H1 (cell line): ENCODE measurements at regions not wholly inside any gene's neighbourhood (a gene's known extent, or its start where the extent isn't known, plus 50 kb on each side); places are given as distances from the start of the nearest gene placed in this dataset.
"Not testable (repeated sequence)": the region's sequence is repeated elsewhere in the genome, so short reads cannot be mapped to it uniquely, and the experiment has no call there.

ENCODE experiments used
- CTCF ChIA-PET: fragments of 300-600 bp; sonication (Branson Sonifier 250); formaldehyde crosslinking; loops from one replicate; lab custom pipeline; 2021; ENCODE audit not compliant: partially characterized antibody; lab: Charles Lee
- POLR2A ChIA-PET: fragments of 300-600 bp; sonication (Branson Sonifier 250); formaldehyde crosslinking; loops from one replicate; lab custom pipeline; 2021; ENCODE audit warnings: inconsistent platforms; ENCODE audit not compliant: partially characterized antibody; lab: Charles Lee
- DNase-seq, 2 experiments: peaks; one replicate each; pipeline versions ENCODE4 v3.0.0 to v3.0.0-alpha.2; 2010 to 2022; ENCODE audit warnings: low spot score in 2 of 2, low read depth in 1 of 2, mixed read lengths in 1 of 2
- FAIRE-seq: peaks from 2 replicates; lab custom pipeline; 2011; peaks lifted over from hg19 to GRCh38; lab: Jason Lieb, UNC
- H2AFZ ChIP-seq: 2 replicates; pipeline ENCODE4 v1.8.1; 2012; ENCODE audit warnings: low read length, inconsistent platforms
- H2AK5ac ChIP-seq: 2 replicates; pipeline ENCODE4 v1.6.1; 2013; ENCODE audit warnings: low read depth, low read length
- H2BK120ac ChIP-seq: replicated peaks from 2 replicates; pipeline ENCODE3; 2013; ENCODE audit warnings: low read depth, low read length, inconsistent platforms
- H2BK12ac ChIP-seq: 2 replicates; pipeline ENCODE4 v1.6.1; 2013; ENCODE audit warnings: low read depth, low read length
- H2BK15ac ChIP-seq: 2 replicates; pipeline ENCODE4 v1.6.1; 2013; ENCODE audit warnings: low read length
- H2BK20ac ChIP-seq: 2 replicates; pipeline ENCODE4 v1.6.1; 2013; ENCODE audit warnings: low read length
- H2BK5ac ChIP-seq: 2 replicates; pipeline ENCODE4 v1.6.1; 2013; ENCODE audit warnings: low read depth, low read length
- H3K14ac ChIP-seq: 2 replicates; pipeline ENCODE4 v1.6.1; 2013; ENCODE audit warnings: inconsistent platforms; ENCODE audit not compliant: insufficient read length
- H3K18ac ChIP-seq: 2 replicates; pipeline ENCODE4 v1.6.1; 2013; ENCODE audit warnings: low read length; ENCODE audit errors: extremely low read depth
- H3K23ac ChIP-seq: 2 replicates; pipeline ENCODE4 v1.6.1; 2013; ENCODE audit warnings: inconsistent platforms; ENCODE audit not compliant: insufficient read length
- H3K23me2 ChIP-seq: 2 replicates; pipeline ENCODE4 v1.6.1; 2013; ENCODE audit warnings: low read depth, low read length
- H3K27ac ChIP-seq: 2 replicates; pipeline ENCODE4 v1.6.1; 2011; ENCODE audit warnings: low read depth, low read length, inconsistent platforms
- H3K27me3 ChIP-seq, 4 experiments: replicated peaks in 1 of 4; 1 replicate in 1 of 4; 2 replicates in 3 of 4; pipeline versions ENCODE4 v1.6.1 to v1.8.1; 2011 to 2013; ENCODE audit warnings: low read length in 3 of 4, mild to moderate bottlenecking in 3 of 4, inconsistent platforms in 2 of 4, mixed read lengths in 2 of 4, moderate library complexity in 1 of 4; ENCODE audit not compliant: control insufficient read depth in 3 of 4, insufficient read depth in 3 of 4; ENCODE audit errors: extremely low read depth in 1 of 4
- H3K36me3 ChIP-seq, 4 experiments: 2 replicates each; pipeline versions ENCODE4 v1.6.1 to v1.8.1; 2011 to 2013; ENCODE audit warnings: mild to moderate bottlenecking in 4 of 4, low read length in 3 of 4, moderate library complexity in 2 of 4, control low read depth in 1 of 4, inconsistent platforms in 1 of 4; ENCODE audit not compliant: insufficient read depth in 4 of 4, control insufficient read depth in 2 of 4
- H3K4ac ChIP-seq: replicated peaks from 2 replicates; pipeline ENCODE3; 2013; ENCODE audit warnings: low read length, low read depth, mixed read lengths, inconsistent platforms; ENCODE audit not compliant: insufficient read length
- H3K4me1 ChIP-seq, 4 experiments: replicated peaks in 1 of 4; 1 replicate in 1 of 4; 2 replicates in 3 of 4; pipeline versions ENCODE4 v1.6.1 to v1.8.1; 2011 to 2013; ENCODE audit warnings: low read length in 3 of 4, inconsistent platforms in 2 of 4, mixed read lengths in 1 of 4; ENCODE audit not compliant: insufficient read depth in 4 of 4, control insufficient read depth in 3 of 4
- H3K4me2 ChIP-seq, 2 experiments: 2 replicates each; pipeline versions ENCODE4 v1.6.1 to v1.8.1; 2011 to 2013; ENCODE audit warnings: low read depth in 2 of 2, low read length in 2 of 2, control low read depth in 1 of 2, inconsistent platforms in 1 of 2, mild to moderate bottlenecking in 1 of 2; ENCODE audit not compliant: insufficient read depth in 1 of 2
- H3K4me3 ChIP-seq, 4 experiments: fragments of 200-600, 300-600 bp in 1 of 4; sonication (generic), shearing (Covaris generic), sonication (Bioruptor Twin) in 1 of 4; 2 replicates each; pipeline versions ENCODE4 v1.5.1 to v1.8.1; 2011 to 2016; ENCODE audit warnings: low read length in 4 of 4, low read depth in 3 of 4, control low read depth in 2 of 4, inconsistent platforms in 2 of 4, mild to moderate bottlenecking in 2 of 4, mixed read lengths in 1 of 4, moderate library complexity in 1 of 4; ENCODE audit not compliant: insufficient read depth in 2 of 4; ENCODE audit errors: extremely low read depth in 1 of 4
- H3K56ac ChIP-seq: replicated peaks from 2 replicates; pipeline ENCODE3; 2013; ENCODE audit warnings: low read depth, mild to moderate bottlenecking, mixed read lengths, low read length, inconsistent platforms; ENCODE audit not compliant: insufficient read length
- H3K79me1 ChIP-seq: 2 replicates; pipeline ENCODE4 v1.6.1; 2013; ENCODE audit warnings: low read depth, low read length, control low read depth
- H3K79me2 ChIP-seq, 2 experiments: 2 replicates each; pipeline versions ENCODE4 v1.6.1 to v1.8.1; 2012 to 2013; ENCODE audit warnings: low read length in 2 of 2, mild to moderate bottlenecking in 2 of 2, inconsistent platforms in 1 of 2; ENCODE audit not compliant: insufficient read depth in 2 of 2, control insufficient read depth in 1 of 2
- H3K9ac ChIP-seq, 4 experiments: replicated peaks in 1 of 4; 1 replicate in 1 of 4; 2 replicates in 3 of 4; pipeline versions ENCODE4 v1.6.1 to v1.8.1; 2011 to 2013; ENCODE audit warnings: low read depth in 3 of 4, low read length in 3 of 4, control low read depth in 2 of 4, mild to moderate bottlenecking in 2 of 4, moderate library complexity in 2 of 4, inconsistent platforms in 1 of 4; ENCODE audit errors: extremely low read depth in 1 of 4
- H3K9me3 ChIP-seq, 2 experiments: 2 replicates each; pipeline versions ENCODE4 v1.6.1 to v1.8.1; 2012 to 2013; ENCODE audit warnings: mild to moderate bottlenecking in 2 of 2, moderate library complexity in 2 of 2, control low read depth in 1 of 2, inconsistent platforms in 1 of 2, low read depth in 1 of 2, low read length in 1 of 2, mixed read lengths in 1 of 2; ENCODE audit not compliant: insufficient read depth in 2 of 2
- H4K20me1 ChIP-seq, 2 experiments: replicated peaks in 1 of 2; 2 replicates each; pipeline versions ENCODE3 to v1.8.1; 2011 to 2013; ENCODE audit warnings: inconsistent platforms in 2 of 2, low read length in 2 of 2, mild to moderate bottlenecking in 1 of 2; ENCODE audit not compliant: insufficient read depth in 2 of 2, control insufficient read depth in 1 of 2
- H4K5ac ChIP-seq: 2 replicates; pipeline ENCODE4 v1.6.1; 2013; ENCODE audit warnings: low read length, low read depth, mixed read lengths, inconsistent platforms; ENCODE audit not compliant: insufficient read length
- H4K8ac ChIP-seq: 2 replicates; pipeline ENCODE4 v1.8.0; 2013; ENCODE audit warnings: mild to moderate bottlenecking, moderate library complexity, low read length, inconsistent platforms; ENCODE audit not compliant: insufficient read depth; ENCODE audit errors: extremely low read depth
- H4K91ac ChIP-seq: replicated peaks from 2 replicates; pipeline ENCODE3; 2013; ENCODE audit warnings: low read length, mixed read lengths, inconsistent platforms; ENCODE audit not compliant: insufficient read length
- WGBS, 2 experiments: shearing (Covaris generic) in 1 of 2; methylation state at CpG; one replicate each; pipeline versions ENCODE4 v1.1.6 to v1.1.7; 2013 to 2015; ENCODE audit warnings: low lambda C conversion rate in 2 of 2, mixed read lengths in 2 of 2, inconsistent platforms in 1 of 2, low coverage in 1 of 2, missing lambda C conversion rate in 1 of 2; ENCODE audit not compliant: insufficient replicate concordance in 2 of 2, insufficient coverage in 1 of 2, insufficient read length in 1 of 2; ENCODE audit errors: extremely low coverage in 1 of 2, missing lambda C conversion rate in 1 of 2; 5-methylcytosine and 5-hydroxymethylcytosine counted together

DNA sequence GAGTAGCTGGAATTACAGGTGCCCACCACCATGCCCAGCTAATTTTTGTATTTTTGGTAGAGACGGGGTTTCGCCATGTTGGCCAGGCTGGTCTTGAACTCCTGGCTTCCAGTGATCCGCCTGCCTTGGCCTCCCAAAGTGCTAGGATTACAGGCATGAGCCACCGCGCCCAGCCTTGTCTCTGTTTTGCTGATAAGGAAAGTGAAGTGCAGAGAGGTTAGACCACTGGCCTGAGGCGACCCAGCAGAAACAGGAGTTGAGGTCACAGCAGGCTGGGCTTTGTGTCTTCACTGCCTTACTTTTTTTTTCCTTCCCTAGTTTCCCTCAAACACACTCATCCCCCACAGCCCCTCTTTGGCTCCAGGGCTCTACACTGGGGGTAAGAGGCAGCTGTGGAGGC, 93.0 kb upstream of the CIBAR2 start:
- not testable (repeated sequence) for H3K23me2 ChIP-seq, H4K20me1 ChIP-seq, H3K79me1 ChIP-seq, H3K9ac ChIP-seq, H2BK12ac ChIP-seq, H3K4me2 ChIP-seq, H3K14ac ChIP-seq, H2BK15ac ChIP-seq, H3K23ac ChIP-seq, H3K27ac ChIP-seq, H3K4ac ChIP-seq, DNase-seq, H2BK120ac ChIP-seq, H4K8ac ChIP-seq, H4K91ac ChIP-seq, H2BK20ac ChIP-seq, H2AFZ ChIP-seq, H2BK5ac ChIP-seq, H3K56ac ChIP-seq, FAIRE-seq, H2AK5ac ChIP-seq, H3K4me3 ChIP-seq, H4K5ac ChIP-seq, H3K27me3 ChIP-seq, H3K36me3 ChIP-seq, H3K9me3 ChIP-seq
- Histone ChIP-seq H3K79me2 (peaks cover 0 to 14% of the 10 kb centered on the region in 2 experiments; a peak in 1 of 4 replicates), H3K18ac (peak overlapping the region; percentile 79; the same call in 1 of the 2 replicates), H3K4me1 (peaks cover 3 to 45% (median 33%) of the 10 kb centered on the region in 4 experiments)
- WGBS, 2 experiments, result 84% methylated on average over 4 of the region's 6 CpGs; no CpG with 5 or more reads in 1 of the 2 experiments
- ChIA-PET CTCF (interaction anchor here (0.6 to 1.9 kb wide), 4 partner anchors 30 to 616 kb away, joined by 3 to 6 read pairs (median 4); no protein-coding TSS in a partner anchor), POLR2A (interaction anchor here (1.4 kb wide), 1 partner anchor 23 kb away, joined by 3 read pairs; no protein-coding TSS in a partner anchor)
